GM12878 (cell line): ENCODE measurements at regions not wholly inside any gene's neighbourhood (a gene's known extent, or its start where the extent isn't known, plus 50 kb on each side); places are given as distances from the start of the nearest gene placed in this dataset.

Experiments used
- CTCF ChIP-seq, 3 experiments: IDR thresholded peaks in 2 of 3; conservative IDR thresholded peaks in 1 of 3; 2 replicates each; pipeline ENCODE4 v1.5.1; 2011; ENCODE audit warnings: low read depth in 3 of 3, low read length in 3 of 3, mild to moderate bottlenecking in 3 of 3, control low read depth in 2 of 3, moderate library complexity in 2 of 3, inconsistent platforms in 1 of 3, mixed read lengths in 1 of 3; ENCODE audit not compliant: control insufficient read depth in 2 of 3, insufficient read depth in 1 of 3; ENCODE audit errors: extremely low read depth in 1 of 3
- EP300 ChIP-seq, 2 experiments: fragments of 150-350 bp in 1 of 2; IDR thresholded peaks; 2 replicates each; pipeline ENCODE4 v1.6.1; 2011 to 2012; ENCODE audit warnings: low read depth in 2 of 2, low read length in 2 of 2, borderline replicate concordance in 1 of 2, improper control_type of control experiment in 1 of 2, inconsistent platforms in 1 of 2; ENCODE audit not compliant: control insufficient read depth in 1 of 2
- FOS ChIP-seq: IDR thresholded peaks from 3 replicates; pipeline ENCODE4 v1.6.1; 2011; ENCODE audit warnings: borderline replicate concordance; ENCODE audit not compliant: insufficient read length; ENCODE audit errors: extremely low read depth
- SIX5 ChIP-seq: IDR thresholded peaks from 2 replicates; pipeline ENCODE4 v1.6.1; 2011; ENCODE audit warnings: mild to moderate bottlenecking, low read depth, low read length, moderate library complexity; ENCODE audit not compliant: severe bottlenecking
- SP1 ChIP-seq: IDR thresholded peaks from one replicate; pipeline ENCODE4 v1.6.1; 2011; ENCODE audit warnings: low read depth, low read length
- TAF1 ChIP-seq: IDR thresholded peaks from 2 replicates; pipeline ENCODE4 v1.6.1; 2011; ENCODE audit warnings: mild to moderate bottlenecking, low read depth, low read length, borderline replicate concordance
- TF ChIP-seq, protein P1 (sequence below): IDR thresholded peaks from 2 replicates; pipeline ENCODE4 v1.6.1; 2011; ENCODE audit warnings: borderline replicate concordance, low read depth, mild to moderate bottlenecking, moderate library complexity, mixed read lengths, low read length; ENCODE audit not compliant: insufficient read depth; ENCODE audit errors: extremely low read length

DNA sequence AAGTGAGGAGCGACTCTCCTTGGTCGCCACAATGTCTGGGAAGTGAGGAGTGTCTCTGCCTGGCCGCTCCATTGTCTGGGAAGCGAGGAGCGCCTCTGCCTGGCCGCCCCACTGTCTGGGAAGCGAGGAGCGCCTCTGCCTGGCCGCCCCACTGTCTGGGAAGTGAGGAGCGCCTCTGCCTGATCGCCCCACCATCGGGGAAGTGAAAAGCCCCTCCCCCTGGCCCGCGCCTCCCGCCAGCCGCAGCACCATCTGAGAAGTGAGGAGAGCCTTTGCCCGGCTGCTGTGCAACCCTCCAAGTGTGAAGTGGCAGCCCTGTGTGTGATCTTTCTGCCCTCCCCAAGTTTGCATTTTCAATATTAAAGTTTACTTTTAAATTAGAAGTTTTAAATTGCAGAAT, 95.0 kb upstream of the PPP2R5A start:
- TF ChIP-seq TAF1 (no peak), EP300 (IDR thresholded peaks at IDR 0.05; ENCODE audit: borderline replicate concordance in 1 of 2, control insufficient read depth in 1 of 2, low read depth in 2 of 2, low read length in 2 of 2) (no peak), SP1 (no peak), CTCF (IDR thresholded peaks at IDR 0.05 in 2 of 3, conservative IDR thresholded peaks at IDR 0.05 in 1 of 3; ENCODE audit: control insufficient read depth in 2 of 3, extremely low read depth in 1 of 3, insufficient read depth in 1 of 3, low read depth in 3 of 3, low read length in 3 of 3) (no peak), SIX5 (no peak), FOS (no peak)
- TF ChIP-seq, protein P1, sequence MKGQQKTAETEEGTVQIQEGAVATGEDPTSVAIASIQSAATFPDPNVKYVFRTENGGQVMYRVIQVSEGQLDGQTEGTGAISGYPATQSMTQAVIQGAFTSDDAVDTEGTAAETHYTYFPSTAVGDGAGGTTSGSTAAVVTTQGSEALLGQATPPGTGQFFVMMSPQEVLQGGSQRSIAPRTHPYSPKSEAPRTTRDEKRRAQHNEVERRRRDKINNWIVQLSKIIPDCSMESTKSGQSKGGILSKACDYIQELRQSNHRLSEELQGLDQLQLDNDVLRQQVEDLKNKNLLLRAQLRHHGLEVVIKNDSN, result no peak
